Loucy (cell line): ENCODE measurements at regions not wholly inside any gene's neighbourhood (a gene's known extent, or its start where the extent isn't known, plus 50 kb on each side); places are given as distances from the start of the nearest gene placed in this dataset.

Experiments
- H2AFZ ChIP-seq: fragments of 200-600 bp; sonication (generic); 2 replicates; pipeline ENCODE4 v1.6.0; 2016; ENCODE audit warnings: antibody characterized with exemption, mild to moderate bottlenecking, low read length, moderate library complexity
- H3F3A ChIP-seq: fragments of 200-600 bp; 2 replicates; pipeline ENCODE4 v1.6.0; 2016; ENCODE audit warnings: antibody characterized with exemption, low read depth, mild to moderate bottlenecking
- H3K27me3 ChIP-seq: fragments of 200-600 bp; sonication (generic); 2 replicates; pipeline ENCODE4 v1.6.1; 2014; ENCODE audit warnings: low read length, mild to moderate bottlenecking; ENCODE audit not compliant: insufficient read depth, poor library complexity, severe bottlenecking
- H3K36me3 ChIP-seq: fragments of 200-600 bp; sonication (generic); 2 replicates; pipeline ENCODE4 v1.6.1; 2016; ENCODE audit warnings: low read length; ENCODE audit not compliant: insufficient read depth
- H3K4me1 ChIP-seq: fragments of 200-600 bp; sonication (generic); 2 replicates; pipeline ENCODE4 v1.5.1; 2014; ENCODE audit warnings: low read length, mild to moderate bottlenecking; ENCODE audit not compliant: insufficient read depth, poor library complexity, severe bottlenecking
- H3K4me2 ChIP-seq: fragments of 200-600 bp; sonication (generic); 2 replicates; pipeline ENCODE4 v1.6.0; 2014; ENCODE audit warnings: antibody characterized with exemption, low read length, low read depth, mild to moderate bottlenecking; ENCODE audit not compliant: poor library complexity, severe bottlenecking
- H3K4me3 ChIP-seq: fragments of 200-600 bp; sonication (generic); 2 replicates; pipeline ENCODE4 v1.5.1; 2014; ENCODE audit warnings: low read length, mild to moderate bottlenecking, mixed read lengths; ENCODE audit not compliant: poor library complexity, severe bottlenecking
- H3K79me2 ChIP-seq: fragments of 200-600 bp; sonication (generic); 2 replicates; pipeline ENCODE4 v1.6.1; 2014; ENCODE audit warnings: low read length; ENCODE audit not compliant: insufficient read depth
- H3K9ac ChIP-seq: fragments of 200-600 bp; sonication (generic); 2 replicates; pipeline ENCODE4 v1.6.0; 2014; ENCODE audit warnings: mild to moderate bottlenecking, low read depth, low read length, moderate library complexity; ENCODE audit not compliant: poor library complexity, severe bottlenecking
- H3K9me2 ChIP-seq: fragments of 200-600 bp; sonication (generic); replicated peaks from 2 replicates; pipeline ENCODE4 v1.6.1; 2016; ENCODE audit warnings: low read depth, low read length, mixed read lengths
- H3K9me3 ChIP-seq: fragments of 200-600 bp; sonication (generic); 2 replicates; pipeline ENCODE4 v1.6.1; 2014; ENCODE audit warnings: mild to moderate bottlenecking, antibody characterized with exemption, low read length, low read depth; ENCODE audit not compliant: insufficient read depth
- H4K20me1 ChIP-seq: fragments of 200-600 bp; sonication (generic); 2 replicates; pipeline ENCODE4 v1.6.0; 2014; ENCODE audit warnings: antibody characterized with exemption, low read length, mild to moderate bottlenecking; ENCODE audit not compliant: insufficient read depth, poor library complexity, severe bottlenecking
- EZH2phosphoT487 ChIP-seq: fragments of 200-600 bp; IDR thresholded peaks from 2 replicates; pipeline ENCODE4 v1.6.1; 2018; ENCODE audit warnings: antibody characterized with exemption, mild to moderate bottlenecking, moderate library complexity, borderline replicate concordance
- TF ChIP-seq, protein P1 (sequence below): fragments of 200-600 bp; sonication (generic); conservative IDR thresholded peaks from 2 replicates; pipeline ENCODE4 v1.5.1; 2014; ENCODE audit warnings: mild to moderate bottlenecking, antibody characterized with exemption, low read length

DNA sequence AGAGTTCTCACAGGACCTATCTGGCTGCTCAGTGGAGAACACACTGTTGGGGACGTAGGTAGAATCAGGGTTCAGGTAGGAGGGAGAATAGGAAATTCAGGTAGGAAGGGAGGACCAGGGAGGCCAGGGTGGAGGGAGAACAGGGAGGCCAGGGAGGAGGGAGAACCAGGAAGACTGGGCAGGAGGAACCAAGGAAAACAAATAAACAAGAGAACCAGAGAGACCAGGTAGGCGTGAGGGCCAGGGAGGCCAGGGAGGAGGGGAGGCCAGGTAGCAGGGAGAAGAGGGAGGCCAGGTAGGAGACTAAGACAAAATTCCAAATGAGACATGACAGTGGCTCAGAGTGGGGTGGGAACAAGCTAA, 337.6 kb downstream of the EIPR1 start:
- TF ChIP-seq EZH2phosphoT487: no peak
- TF ChIP-seq, protein P1, sequence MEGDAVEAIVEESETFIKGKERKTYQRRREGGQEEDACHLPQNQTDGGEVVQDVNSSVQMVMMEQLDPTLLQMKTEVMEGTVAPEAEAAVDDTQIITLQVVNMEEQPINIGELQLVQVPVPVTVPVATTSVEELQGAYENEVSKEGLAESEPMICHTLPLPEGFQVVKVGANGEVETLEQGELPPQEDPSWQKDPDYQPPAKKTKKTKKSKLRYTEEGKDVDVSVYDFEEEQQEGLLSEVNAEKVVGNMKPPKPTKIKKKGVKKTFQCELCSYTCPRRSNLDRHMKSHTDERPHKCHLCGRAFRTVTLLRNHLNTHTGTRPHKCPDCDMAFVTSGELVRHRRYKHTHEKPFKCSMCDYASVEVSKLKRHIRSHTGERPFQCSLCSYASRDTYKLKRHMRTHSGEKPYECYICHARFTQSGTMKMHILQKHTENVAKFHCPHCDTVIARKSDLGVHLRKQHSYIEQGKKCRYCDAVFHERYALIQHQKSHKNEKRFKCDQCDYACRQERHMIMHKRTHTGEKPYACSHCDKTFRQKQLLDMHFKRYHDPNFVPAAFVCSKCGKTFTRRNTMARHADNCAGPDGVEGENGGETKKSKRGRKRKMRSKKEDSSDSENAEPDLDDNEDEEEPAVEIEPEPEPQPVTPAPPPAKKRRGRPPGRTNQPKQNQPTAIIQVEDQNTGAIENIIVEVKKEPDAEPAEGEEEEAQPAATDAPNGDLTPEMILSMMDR: no peak
- Histone ChIP-seq H4K20me1 (no peaks in the 10 kb centered on the region), H3K79me2 (no peaks in the 10 kb centered on the region), H3K4me1 (no peaks in the 10 kb centered on the region), H3K4me3 (no peak overlapping the region), H2AFZ (no peak overlapping the region), H3F3A (no peaks in the 10 kb centered on the region), H3K9ac (no peak overlapping the region), H3K4me2 (no peak overlapping the region), H3K9me2 (no peaks in the 10 kb centered on the region), H3K27me3 (no peaks in the 10 kb centered on the region), H3K9me3 (peaks cover 15% of the 10 kb centered on the region; the same call in 1 of the 2 replicates), H3K36me3 (no peaks in the 10 kb centered on the region)

DNA sequence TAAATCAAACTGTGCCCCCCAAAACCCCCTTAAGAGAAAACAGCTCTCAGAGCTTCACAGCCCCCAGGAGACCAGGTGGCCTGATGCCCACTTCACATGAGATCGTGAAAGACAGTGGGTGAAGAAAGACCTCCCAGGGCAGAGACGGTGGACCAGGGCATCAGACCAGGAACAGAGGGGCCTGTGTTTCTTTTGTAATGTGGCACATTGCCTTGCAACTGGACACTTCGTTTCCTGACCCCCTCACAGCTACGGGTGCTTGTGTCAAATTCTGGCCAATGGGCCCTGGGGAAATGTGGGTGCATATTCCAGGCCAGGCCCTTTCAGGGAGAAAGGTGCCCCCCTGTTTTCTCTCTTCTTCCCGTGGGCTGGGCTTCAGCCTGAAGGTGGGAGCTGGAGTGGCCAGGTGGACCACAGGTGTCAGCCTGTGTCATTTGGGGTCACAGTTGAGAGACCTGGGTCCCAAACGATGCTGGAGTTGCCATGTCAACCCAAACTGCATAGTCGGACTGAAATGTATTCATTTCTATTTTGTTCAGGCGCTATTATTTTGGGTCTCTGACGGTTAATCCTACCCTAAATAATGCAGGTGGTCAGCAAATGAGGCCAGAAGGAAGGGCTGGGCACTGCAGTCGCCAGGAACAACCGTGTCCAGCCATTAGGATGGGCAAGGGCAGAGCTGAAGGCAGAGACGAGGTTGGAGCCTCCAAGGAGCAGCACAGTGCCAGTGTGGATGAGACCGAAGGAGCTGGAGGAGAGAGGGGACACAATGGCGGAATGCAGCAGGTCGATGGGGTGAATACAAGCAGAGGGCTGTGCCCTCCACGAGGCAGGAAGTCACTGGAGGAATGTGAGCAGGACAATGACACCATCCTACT, 338.2 kb downstream of the EIPR1 start:
- Histone ChIP-seq H4K20me1 (no peaks in the 10 kb centered on the region), H3K9me2 (no peaks in the 10 kb centered on the region), H2AFZ (no peak overlapping the region), H3F3A (no peaks in the 10 kb centered on the region), H3K36me3 (no peaks in the 10 kb centered on the region), H3K4me1 (no peaks in the 10 kb centered on the region), H3K27me3 (no peaks in the 10 kb centered on the region), H3K9me3 (peaks cover 15% of the 10 kb centered on the region; the same call in 1 of the 2 replicates), H3K79me2 (no peaks in the 10 kb centered on the region), H3K4me2 (no peak overlapping the region), H3K4me3 (no peak overlapping the region), H3K9ac (no peak overlapping the region)
- TF ChIP-seq, protein P1: no peak
- TF ChIP-seq EZH2phosphoT487: no peak

DNA sequence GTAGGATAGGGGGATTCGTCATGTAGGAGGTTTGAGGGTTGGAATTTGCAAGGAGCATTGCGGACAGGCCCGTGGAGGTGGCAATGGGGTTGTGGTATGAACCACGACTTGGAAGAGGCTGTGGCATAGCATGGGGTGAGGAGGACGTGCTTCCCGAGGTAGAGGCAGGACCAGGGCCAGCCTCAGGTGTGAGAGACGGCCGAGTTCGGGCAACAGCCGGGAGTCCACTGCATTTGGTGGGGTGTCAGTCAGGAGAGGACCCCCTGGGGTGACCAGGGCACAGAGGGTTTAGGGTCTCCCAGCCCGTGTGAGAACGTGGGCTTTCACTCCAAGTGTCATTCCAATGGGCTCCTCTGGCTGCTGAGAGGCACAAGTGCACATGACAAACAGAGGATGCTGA, 339.0 kb downstream of the EIPR1 start:
- no peaks in the 10 kb centered on the region for H3K79me2 ChIP-seq
- peaks cover 15% of the 10 kb centered on the region; the same call in 1 of the 2 replicates for H3K9me3 ChIP-seq
- no peak overlapping the region for H3K9ac ChIP-seq
- no peaks in the 10 kb centered on the region for H3F3A ChIP-seq
- no peaks in the 10 kb centered on the region for H3K4me1 ChIP-seq
- H3K4me3 ChIP-seq: no peak overlapping the region
- H3K36me3 ChIP-seq: no peaks in the 10 kb centered on the region
- H2AFZ ChIP-seq: no peak overlapping the region
- no peaks in the 10 kb centered on the region for H3K9me2 ChIP-seq
- no peak overlapping the region for H3K4me2 ChIP-seq
- H4K20me1 ChIP-seq: no peaks in the 10 kb centered on the region
- no peaks in the 10 kb centered on the region for H3K27me3 ChIP-seq
- TF ChIP-seq, protein P1: no peak
- TF ChIP-seq EZH2phosphoT487: no peak
